ENCODE measurements at regions not wholly inside any gene's neighbourhood (a gene's known extent, or its start where the extent isn't known, plus 50 kb on each side); places are given as distances from the start of the nearest gene placed in this dataset.

- H3K4me3 ChIP-seq (ENCODE audit: low read length): no peak overlapping the region
- no peak for TF ChIP-seq CTCF (conservative IDR thresholded peaks at IDR 0.05; ENCODE audit: low read depth, low read length)
- DNase-seq (ENCODE audit: low read depth): no peak
Observed at GRCh38 chr5:164058621-164059020, 553.2 kb downstream of the MAT2B start.

GRCh38 chr5:164059471-164059870 is 554.1 kb downstream of the MAT2B start:
- TF ChIP-seq CTCF (conservative IDR thresholded peaks at IDR 0.05; ENCODE audit: low read depth, low read length): no peak
- peak; percentile 62 for DNase-seq (ENCODE audit: low read depth)
- no peak overlapping the region for H3K4me3 ChIP-seq (ENCODE audit: low read length)

GRCh38 chr5:164060786-164061355 is 555.5 kb downstream of the MAT2B start:
- DNase-seq (ENCODE audit: low read depth): no peak
- no peak overlapping the region for H3K4me3 ChIP-seq (ENCODE audit: low read length)
- TF ChIP-seq CTCF (conservative IDR thresholded peaks at IDR 0.05; ENCODE audit: low read depth, low read length): no peak

GRCh38 chr5:164062304-164062703 is 556.9 kb downstream of the MAT2B start:
- no peak overlapping the region for H3K4me3 ChIP-seq (ENCODE audit: low read length)
- DNase-seq (ENCODE audit: low read depth): no peak
- no peak for TF ChIP-seq CTCF (conservative IDR thresholded peaks at IDR 0.05; ENCODE audit: low read depth, low read length)

GRCh38 chr5:164065266-164065665 is 559.8 kb downstream of the MAT2B start:
- no peak for TF ChIP-seq CTCF (conservative IDR thresholded peaks at IDR 0.05; ENCODE audit: low read depth, low read length)
- H3K4me3 ChIP-seq (ENCODE audit: low read length): no peak overlapping the region
- no peak for DNase-seq (ENCODE audit: low read depth)

GRCh38 chr5:164071671-164072070 is 566.3 kb downstream of the MAT2B start:
- H3K4me3 ChIP-seq (ENCODE audit: low read length): no peak overlapping the region
- no peak for TF ChIP-seq CTCF (conservative IDR thresholded peaks at IDR 0.05; ENCODE audit: low read depth, low read length)
- no peak for DNase-seq (ENCODE audit: low read depth)

GRCh38 chr5:164073081-164073480 is 567.7 kb downstream of the MAT2B start:
- no peak overlapping the region for H3K4me3 ChIP-seq (ENCODE audit: low read length)
- no peak for DNase-seq (ENCODE audit: low read depth)
- no peak for TF ChIP-seq CTCF (conservative IDR thresholded peaks at IDR 0.05; ENCODE audit: low read depth, low read length)
